Panc1 (cell line): ENCODE measurements at regions not wholly inside any gene's neighbourhood (a gene's known extent, or its start where the extent isn't known, plus 50 kb on each side); places are given as distances from the start of the nearest gene placed in this dataset.

ENCODE experiments used
- ATAC-seq: fragments of 200-7000 bp; cut with Tn5 transposase; 2 replicates; pipeline ENCODE4 v1.9.1; 2020; ENCODE audit warnings: mild to moderate bottlenecking, moderate library complexity
- BruUV-seq: library from RNA; stranded (reverse); fragments of 400-500 nt; replicated peaks from 2 replicates; lab custom pipeline; 2021; lab: Mats Ljungman, UMichigan
- CTCF ChIA-PET: fragments of 300-600 bp; sonication (Branson Sonifier 250); formaldehyde crosslinking; loops from one replicate; lab custom pipeline; 2022; ENCODE audit warnings: antibody characterized with exemption; lab: Charles Lee
- POLR2A ChIA-PET: fragments of 300-600 bp; sonication (Branson Sonifier 250); formaldehyde crosslinking; loops from one replicate; lab custom pipeline; 2022; ENCODE audit warnings: antibody characterized with exemption; lab: Charles Lee
- DNase-seq: peaks from one replicate; pipeline ENCODE4 v3.0.0-alpha.2; 2010; ENCODE audit warnings: low read depth, low spot score
- H3K27ac ChIP-seq: 2 replicates; pipeline ENCODE4 v1.5.1; 2011; ENCODE audit warnings: mild to moderate bottlenecking, low read length, inconsistent platforms
- H3K27me3 ChIP-seq: fragments of 200-500 bp; sonication (Bioruptor generic); 2 replicates; pipeline ENCODE4 v1.6.0; 2014; ENCODE audit warnings: low read length, inconsistent platforms; ENCODE audit not compliant: control insufficient read depth, insufficient read depth
- H3K36me3 ChIP-seq: fragments of 200-500 bp; sonication (Bioruptor generic); 2 replicates; pipeline ENCODE4 v1.5.1; 2014; ENCODE audit warnings: inconsistent platforms, mild to moderate bottlenecking, low read length, moderate library complexity; ENCODE audit not compliant: control insufficient read depth, insufficient read depth
- H3K4me1 ChIP-seq: 2 replicates; pipeline ENCODE4 v1.5.1; 2011; ENCODE audit warnings: inconsistent platforms, mild to moderate bottlenecking, low read length, moderate library complexity; ENCODE audit not compliant: control insufficient read depth, insufficient read depth
- H3K4me3 ChIP-seq, 2 experiments: 2 replicates each; pipeline ENCODE4 v1.5.1; 2011 to 2012; ENCODE audit warnings: low read depth in 2 of 2, low read length in 2 of 2, mild to moderate bottlenecking in 2 of 2, inconsistent platforms in 1 of 2, moderate library complexity in 1 of 2
- H3K9me3 ChIP-seq: fragments of 200-500 bp; sonication (Bioruptor generic); 2 replicates; pipeline ENCODE4 v1.5.1; 2014; ENCODE audit warnings: low read depth, mild to moderate bottlenecking, inconsistent platforms, low read length, moderate library complexity; ENCODE audit not compliant: control insufficient read depth, insufficient read depth
- CTCF ChIP-seq: fragments of 450-650 bp; IDR thresholded peaks from 2 replicates; pipeline ENCODE4 v1.5.1; 2017; ENCODE audit warnings: mild to moderate bottlenecking
- POLR2AphosphoS5 ChIP-seq: IDR thresholded peaks from 2 replicates; pipeline ENCODE4 v1.6.1; 2012; ENCODE audit warnings: mild to moderate bottlenecking, low read depth, low read length, moderate library complexity
- REST ChIP-seq, 2 experiments: IDR thresholded peaks; 2 replicates each; pipeline ENCODE4 v1.6.1; 2011 to 2012; ENCODE audit warnings: low read depth in 2 of 2, control low read depth in 1 of 2, low read length in 1 of 2, mild to moderate bottlenecking in 1 of 2, moderate library complexity in 1 of 2; ENCODE audit not compliant: insufficient read depth in 1 of 2
- SIN3A ChIP-seq: IDR thresholded peaks from 2 replicates; pipeline ENCODE4 v1.6.1; 2012; ENCODE audit warnings: low read depth, mild to moderate bottlenecking, low read length, moderate library complexity, borderline replicate concordance; ENCODE audit not compliant: insufficient read depth
- TCF7L2 ChIP-seq: IDR thresholded peaks from 2 replicates; pipeline ENCODE4 v1.6.1; 2011; ENCODE audit warnings: mild to moderate bottlenecking, low read depth, low read length, inconsistent platforms
- in situ Hi-C: cut with HindIII; loops from 2 replicates; pipeline ENCODE4 v1.10.0; 2016; ENCODE audit warnings: low sequenced_read_pairs, low pct_unique_long_range_greater_than_20kb
- intact Hi-C: fragments of 100-400 bp; cut with micrococcal nuclease; formaldehyde crosslinking; loops from one replicate; pipeline ENCODE4 v1.10.0; 2022; ENCODE audit not compliant: unreplicated experiment

GRCh38 chr14:71739273-71739990 lies 192.8 kb upstream of the RGS6 start:
- H3K27ac ChIP-seq: no peak overlapping the region
- H3K4me1 ChIP-seq: no peaks in the 10 kb centered on the region
- TF ChIP-seq SIN3A (no peak), POLR2AphosphoS5 (no peak), CTCF (no peak; the same call in none of the 2 replicates), TCF7L2 (no peak), REST (IDR thresholded peaks at IDR 0.05; ENCODE audit: insufficient read depth in 1 of 2, low read depth in 2 of 2, low read length in 1 of 2) (no peak)
- H3K36me3 ChIP-seq: no peaks in the 10 kb centered on the region
- intact Hi-C loops: no loop called here
- POLR2A ChIA-PET: no interaction called here
- DNase-seq: no peak
- no peaks in the 10 kb centered on the region for H3K9me3 ChIP-seq
- CTCF ChIA-PET: no interaction called here
- no peaks in the 10 kb centered on the region for H3K27me3 ChIP-seq
- BruUV-seq: no TSS peak
- no peak for ATAC-seq
- H3K4me3 ChIP-seq: no peak overlapping the region
- in situ Hi-C loops: no loop called here

GRCh38 chr14:71741241-71741640 lies 191.0 kb upstream of the RGS6 start:
- ChIA-PET POLR2A (no interaction called here), CTCF (no interaction called here)
- no peak for DNase-seq
- no peak for ATAC-seq
- Histone ChIP-seq H3K4me1 (no peaks in the 10 kb centered on the region), H3K9me3 (no peaks in the 10 kb centered on the region), H3K36me3 (no peaks in the 10 kb centered on the region), H3K4me3 (no peak overlapping the region), H3K27me3 (no peaks in the 10 kb centered on the region), H3K27ac (no peak overlapping the region)
- TF ChIP-seq SIN3A (no peak), POLR2AphosphoS5 (no peak), TCF7L2 (no peak), REST (IDR thresholded peaks at IDR 0.05; ENCODE audit: insufficient read depth in 1 of 2, low read depth in 2 of 2, low read length in 1 of 2) (no peak), CTCF (no peak)
- in situ Hi-C loops: no loop called here
- intact Hi-C loops: no loop called here
- BruUV-seq: no TSS peak
